ENCODE measurements at regions not wholly inside any gene's neighbourhood (a gene's known extent, or its start where the extent isn't known, plus 50 kb on each side); places are given as distances from the start of the nearest gene placed in this dataset.

DNA sequence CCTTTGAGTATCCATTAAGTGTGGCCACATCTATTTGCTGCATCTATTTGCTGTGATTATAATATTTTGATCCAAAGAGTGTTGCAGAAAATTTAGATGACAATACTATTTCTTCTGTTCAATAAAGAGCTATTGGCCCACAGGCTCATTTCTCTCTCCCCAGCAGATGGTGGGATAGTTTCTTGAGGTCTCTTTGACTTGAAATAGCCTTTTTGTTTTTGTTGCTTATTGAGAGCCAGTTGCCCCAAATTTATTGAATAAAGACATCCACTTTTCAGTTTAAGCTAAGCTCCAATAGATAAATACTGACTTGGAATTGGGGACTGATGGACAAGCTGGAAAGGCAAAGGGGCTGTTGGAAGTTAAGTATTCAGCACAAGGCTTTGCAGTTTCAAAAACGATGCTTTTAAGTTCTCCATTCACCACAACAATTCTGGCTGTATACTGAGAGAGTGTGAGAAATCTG is 290.1 kb upstream of the MPDZ start:
- Histone ChIP-seq H4K20me1 (ENCODE audit: insufficient read depth, low read length) (no peaks in the 10 kb centered on the region), H3K27ac (ENCODE audit: extremely low read length, insufficient read depth, low read length) (no peak overlapping the region), H3K36me3 (replicated peaks in 1 of 2; ENCODE audit: control insufficient read depth in 1 of 2, insufficient read depth in 2 of 2, low read length in 2 of 2) (no peaks in the 10 kb centered on the region), H3K4me1 (ENCODE audit: insufficient read depth, low read length) (0 out of 2 replicates have a peak, but pooled peaks cover 7% of the 10 kb centered on the region), H3K4me2 (ENCODE audit: low read depth, low read length) (no peak overlapping the region), H2AFZ (ENCODE audit: low read length) (no peak overlapping the region), H3K4me3 (replicated peaks in 1 of 3; ENCODE audit: insufficient read depth in 1 of 3, low read depth in 2 of 3, low read length in 3 of 3) (no peak overlapping the region), H3K27me3 (ENCODE audit: control insufficient read depth in 1 of 2, insufficient read depth in 2 of 2, low read length in 2 of 2) (peaks cover 1 to 15% of the 10 kb centered on the region in 2 experiments; a peak in 2 of 5 replicates), H3K79me2 (ENCODE audit: insufficient read depth, low read length) (no peaks in the 10 kb centered on the region), H3K9ac (ENCODE audit: insufficient read depth, low read depth, low read length) (no peak overlapping the region), H3K9me3 (ENCODE audit: low read length) (no peaks in the 10 kb centered on the region)
- in situ Hi-C loops (cut with HindIII; ENCODE audit: extremely low pct_ligation_motif_present, low pct_unique_long_range_greater_than_20kb): loop anchor here (10.0 kb wide), 1 partner anchor 55 kb away; no protein-coding TSS in a partner anchor
- WGBS (ENCODE audit: low lambda C conversion rate): 5% methylated on average over 1 of the region's 1 CpG
- BruUV-seq (replicated peaks): no TSS peak
- CTCF ChIA-PET (ENCODE audit: low intra/inter-chr PET ratio, low total read pairs): no interaction called here
- intact Hi-C loops (cut with micrococcal nuclease; ENCODE audit: unreplicated experiment): no loop called here
- TF ChIP-seq SP5 (CRISPR knock-in tag; IDR thresholded peaks at IDR 0.05; ENCODE audit: borderline replicate concordance, low read depth) (no peak), CENPX (CRISPR knock-in tag; IDR thresholded peaks at IDR 0.05) (no peak), ZNF768 (CRISPR knock-in tag; IDR thresholded peaks at IDR 0.05) (no peak)
- ATAC-seq (no peak), FAIRE-seq (no peak), DNase-seq (ENCODE audit: low spot score) (no peak)
- POLR2A ChIA-PET: no interaction called here

DNA sequence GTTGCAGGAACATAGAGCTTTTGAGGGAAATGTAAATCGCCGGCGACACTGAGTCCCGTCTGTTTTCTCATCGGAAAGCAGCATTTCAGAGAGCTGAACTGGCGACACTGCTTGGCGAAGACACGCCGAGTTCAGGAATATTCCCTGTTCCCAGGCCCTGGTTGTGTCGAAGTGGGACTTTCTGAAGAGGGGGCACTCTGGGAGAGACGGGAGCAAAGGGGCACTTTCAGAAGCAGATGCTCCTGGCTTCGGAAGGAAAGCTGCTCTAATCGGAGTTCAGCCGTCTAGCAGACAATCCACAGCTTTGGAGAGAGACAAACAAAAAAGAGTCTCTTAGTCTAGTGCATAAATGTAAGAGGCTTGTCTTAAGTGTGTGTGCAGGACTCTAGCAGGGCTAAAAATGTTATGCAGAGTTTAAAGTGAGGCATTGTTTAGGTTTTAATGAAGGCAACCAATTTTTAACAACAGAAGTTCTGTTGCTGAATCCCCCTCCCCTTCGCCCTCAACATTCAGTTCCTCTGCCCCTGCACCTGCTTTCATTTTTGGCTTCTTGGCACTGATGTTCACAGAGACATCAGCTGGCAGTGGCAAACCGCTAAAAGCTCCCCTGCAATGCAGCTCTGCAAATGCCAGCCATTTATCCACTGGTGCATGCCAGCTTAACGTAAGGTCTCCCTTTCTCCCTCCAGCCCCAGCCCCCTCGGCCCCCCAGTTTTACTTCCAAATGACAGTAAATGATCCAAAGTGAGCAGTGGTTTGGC is 289.5 kb upstream of the MPDZ start:
- ChIA-PET CTCF (ENCODE audit: low intra/inter-chr PET ratio, low total read pairs) (no interaction called here), POLR2A (no interaction called here)
- no peaks in the 10 kb centered on the region for H3K9me3 ChIP-seq (ENCODE audit: low read length)
- no peaks in the 10 kb centered on the region for H3K36me3 ChIP-seq (replicated peaks in 1 of 2; ENCODE audit: control insufficient read depth in 1 of 2, insufficient read depth in 2 of 2, low read length in 2 of 2)
- FAIRE-seq (no peak), DNase-seq (ENCODE audit: low spot score) (no peak), ATAC-seq (peak; percentile 46)
- intact Hi-C loops (cut with micrococcal nuclease; ENCODE audit: unreplicated experiment): no loop called here
- 0 out of 2 replicates have a peak, but pooled peaks cover 7% of the 10 kb centered on the region for H3K4me1 ChIP-seq (ENCODE audit: insufficient read depth, low read length)
- no peak overlapping the region for H3K27ac ChIP-seq (ENCODE audit: extremely low read length, insufficient read depth, low read length)
- H3K9ac ChIP-seq (ENCODE audit: insufficient read depth, low read depth, low read length): no peak overlapping the region
- no peaks in the 10 kb centered on the region for H3K79me2 ChIP-seq (ENCODE audit: insufficient read depth, low read length)
- in situ Hi-C loops (cut with HindIII; ENCODE audit: extremely low pct_ligation_motif_present, low pct_unique_long_range_greater_than_20kb): loop anchor here (10.0 kb wide), 1 partner anchor 54 kb away; no protein-coding TSS in a partner anchor
- no peak overlapping the region for H3K4me3 ChIP-seq (replicated peaks in 1 of 3; ENCODE audit: insufficient read depth in 1 of 3, low read depth in 2 of 3, low read length in 3 of 3)
- H3K4me2 ChIP-seq (ENCODE audit: low read depth, low read length): peak overlapping the region; percentile 33
- no TSS peak for BruUV-seq (replicated peaks)
- peaks cover 1 to 15% of the 10 kb centered on the region in 2 experiments; a peak in 2 of 5 replicates for H3K27me3 ChIP-seq (ENCODE audit: control insufficient read depth in 1 of 2, insufficient read depth in 2 of 2, low read length in 2 of 2)
- 2% methylated on average over 18 of the region's 18 CpGs for WGBS (ENCODE audit: low lambda C conversion rate)
- no peaks in the 10 kb centered on the region for H4K20me1 ChIP-seq (ENCODE audit: insufficient read depth, low read length)
- peak overlapping the region; percentile 6 for H2AFZ ChIP-seq (ENCODE audit: low read length)
- no peak for TF ChIP-seq KAT8 (CRISPR knock-in tag; IDR thresholded peaks at IDR 0.05)
- TF ChIP-seq TRIM24 (CRISPR knock-in tag; IDR thresholded peaks at IDR 0.05): no peak
- TF ChIP-seq, protein P1, sequence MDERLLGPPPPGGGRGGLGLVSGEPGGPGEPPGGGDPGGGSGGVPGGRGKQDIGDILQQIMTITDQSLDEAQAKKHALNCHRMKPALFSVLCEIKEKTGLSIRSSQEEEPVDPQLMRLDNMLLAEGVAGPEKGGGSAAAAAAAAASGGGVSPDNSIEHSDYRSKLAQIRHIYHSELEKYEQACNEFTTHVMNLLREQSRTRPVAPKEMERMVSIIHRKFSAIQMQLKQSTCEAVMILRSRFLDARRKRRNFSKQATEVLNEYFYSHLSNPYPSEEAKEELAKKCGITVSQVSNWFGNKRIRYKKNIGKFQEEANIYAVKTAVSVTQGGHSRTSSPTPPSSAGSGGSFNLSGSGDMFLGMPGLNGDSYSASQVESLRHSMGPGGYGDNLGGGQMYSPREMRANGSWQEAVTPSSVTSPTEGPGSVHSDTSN (CRISPR knock-in tag; IDR thresholded peaks at IDR 0.05): no peak
- TF ChIP-seq ZNF33A (CRISPR knock-in tag; IDR thresholded peaks at IDR 0.05; ENCODE audit: borderline replicate concordance): no peak
- no peak for TF ChIP-seq ZBTB38 (CRISPR knock-in tag; IDR thresholded peaks at IDR 0.05)
- no peak for TF ChIP-seq MBD4 (IDR thresholded peaks at IDR 0.05; ENCODE audit: borderline replicate concordance, low read length)
- TF ChIP-seq, protein P2, sequence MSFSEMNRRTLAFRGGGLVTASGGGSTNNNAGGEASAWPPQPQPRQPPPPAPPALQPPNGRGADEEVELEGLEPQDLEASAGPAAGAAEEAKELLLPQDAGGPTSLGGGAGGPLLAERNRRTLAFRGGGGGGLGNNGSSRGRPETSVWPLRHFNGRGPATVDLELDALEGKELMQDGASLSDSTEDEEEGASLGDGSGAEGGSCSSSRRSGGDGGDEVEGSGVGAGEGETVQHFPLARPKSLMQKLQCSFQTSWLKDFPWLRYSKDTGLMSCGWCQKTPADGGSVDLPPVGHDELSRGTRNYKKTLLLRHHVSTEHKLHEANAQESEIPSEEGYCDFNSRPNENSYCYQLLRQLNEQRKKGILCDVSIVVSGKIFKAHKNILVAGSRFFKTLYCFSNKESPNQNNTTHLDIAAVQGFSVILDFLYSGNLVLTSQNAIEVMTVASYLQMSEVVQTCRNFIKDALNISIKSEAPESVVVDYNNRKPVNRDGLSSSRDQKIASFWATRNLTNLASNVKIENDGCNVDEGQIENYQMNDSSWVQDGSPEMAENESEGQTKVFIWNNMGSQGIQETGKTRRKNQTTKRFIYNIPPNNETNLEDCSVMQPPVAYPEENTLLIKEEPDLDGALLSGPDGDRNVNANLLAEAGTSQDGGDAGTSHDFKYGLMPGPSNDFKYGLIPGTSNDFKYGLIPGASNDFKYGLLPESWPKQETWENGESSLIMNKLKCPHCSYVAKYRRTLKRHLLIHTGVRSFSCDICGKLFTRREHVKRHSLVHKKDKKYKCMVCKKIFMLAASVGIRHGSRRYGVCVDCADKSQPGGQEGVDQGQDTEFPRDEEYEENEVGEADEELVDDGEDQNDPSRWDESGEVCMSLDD (CRISPR knock-in tag; IDR thresholded peaks at IDR 0.05; ENCODE audit: borderline replicate concordance): no peak
- no peak for TF ChIP-seq GABPA (IDR thresholded peaks at IDR 0.05; ENCODE audit: low read depth, low read length)
- no peak for TF ChIP-seq GABPA (CRISPR knock-in tag; IDR thresholded peaks at IDR 0.05; ENCODE audit: low read depth)
- no peak for TF ChIP-seq ZNF7 (CRISPR knock-in tag; IDR thresholded peaks at IDR 0.05)
